ENCODE measurements at regions not wholly inside any gene's neighbourhood (a gene's known extent, or its start where the extent isn't known, plus 50 kb on each side); places are given as distances from the start of the nearest gene placed in this dataset.

- TF ChIP-seq ZNF324 (tag by site-specific recombination; IDR thresholded peaks at IDR 0.05) (no peak), ZNF514 (tag by site-specific recombination; IDR thresholded peaks at IDR 0.05) (no peak), CTCF (tag by site-specific recombination; IDR thresholded peaks at IDR 0.05) (no peak), PRDM4 (tag by site-specific recombination; IDR thresholded peaks at IDR 0.05) (no peak), ZNF311 (tag by site-specific recombination; IDR thresholded peaks at IDR 0.05; ENCODE audit: borderline replicate concordance) (no peak)
Observed at GRCh38 chr2:15869871-15870270, 70.5 kb upstream of the MYCN start.
